ENCODE measurements at regions not wholly inside any gene's neighbourhood (a gene's known extent, or its start where the extent isn't known, plus 50 kb on each side); places are given as distances from the start of the nearest gene placed in this dataset.
"Not testable (repeated sequence)": the region's sequence is repeated elsewhere in the genome, so short reads cannot be mapped to it uniquely, and the experiment has no call there.

DNA sequence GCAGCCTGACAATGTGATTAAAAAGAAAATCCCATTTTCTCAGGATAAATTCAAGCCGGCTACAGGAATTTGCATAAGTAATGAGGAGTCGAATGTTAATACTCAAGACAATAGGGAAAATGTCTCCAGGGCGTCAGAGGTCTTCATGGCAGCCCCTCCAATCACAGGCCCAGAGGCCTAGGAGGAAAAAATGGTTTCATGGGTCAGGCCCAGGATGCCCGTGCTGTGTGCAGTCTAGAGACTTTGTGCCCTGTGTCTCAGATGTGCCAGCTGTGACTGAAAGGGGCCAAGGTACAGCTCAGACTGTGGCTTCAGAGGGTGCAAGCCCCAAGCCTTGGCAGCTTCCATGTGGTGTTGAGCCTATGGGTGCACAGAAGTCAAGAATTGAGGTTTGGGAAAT, 66.3 kb upstream of the AGR3 start:
- not testable (repeated sequence) for TF ChIP-seq POLR2AphosphoS5 (IDR thresholded peaks at IDR 0.05); EZH2 (IDR thresholded peaks at IDR 0.05; ENCODE audit: borderline replicate concordance, insufficient read depth, low read length, poor library complexity, severe bottlenecking)
- TF ChIP-seq, protein P1, sequence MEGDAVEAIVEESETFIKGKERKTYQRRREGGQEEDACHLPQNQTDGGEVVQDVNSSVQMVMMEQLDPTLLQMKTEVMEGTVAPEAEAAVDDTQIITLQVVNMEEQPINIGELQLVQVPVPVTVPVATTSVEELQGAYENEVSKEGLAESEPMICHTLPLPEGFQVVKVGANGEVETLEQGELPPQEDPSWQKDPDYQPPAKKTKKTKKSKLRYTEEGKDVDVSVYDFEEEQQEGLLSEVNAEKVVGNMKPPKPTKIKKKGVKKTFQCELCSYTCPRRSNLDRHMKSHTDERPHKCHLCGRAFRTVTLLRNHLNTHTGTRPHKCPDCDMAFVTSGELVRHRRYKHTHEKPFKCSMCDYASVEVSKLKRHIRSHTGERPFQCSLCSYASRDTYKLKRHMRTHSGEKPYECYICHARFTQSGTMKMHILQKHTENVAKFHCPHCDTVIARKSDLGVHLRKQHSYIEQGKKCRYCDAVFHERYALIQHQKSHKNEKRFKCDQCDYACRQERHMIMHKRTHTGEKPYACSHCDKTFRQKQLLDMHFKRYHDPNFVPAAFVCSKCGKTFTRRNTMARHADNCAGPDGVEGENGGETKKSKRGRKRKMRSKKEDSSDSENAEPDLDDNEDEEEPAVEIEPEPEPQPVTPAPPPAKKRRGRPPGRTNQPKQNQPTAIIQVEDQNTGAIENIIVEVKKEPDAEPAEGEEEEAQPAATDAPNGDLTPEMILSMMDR (IDR thresholded peaks at IDR 0.05; ENCODE audit: poor library complexity, severe bottlenecking) = not testable (repeated sequence)

Data from neural cell (in vitro differentiated cells).